K562 (cell line): ENCODE measurements at regions not wholly inside any gene's neighbourhood (a gene's known extent, or its start where the extent isn't known, plus 50 kb on each side); places are given as distances from the start of the nearest gene placed in this dataset.

Source experiments
- small RNA-seq: library from RNA; depleted of rRNA; stranded (forward); fragments of <200 nt; gene quantifications from one replicate; pipeline ENCODE3, GENCODE V24; 2014

Small RNAs in the stretch of these regions (small RNA-seq; reads per million reads assigned to genes)
- 3.3 reads per million, percentile 89 among the genes with 10 or more reads in this experiment for gene RNA5SP357
